T-helper 2 cell treated with Interferon-gamma antibody and Interleukin-4, amounts not matched to agents 100 ng/mL and 5 ng/mL, for 36 hours (primary cell): ENCODE measurements at regions not wholly inside any gene's neighbourhood (a gene's known extent, or its start where the extent isn't known, plus 50 kb on each side); places are given as distances from the start of the nearest gene placed in this dataset.
"Not testable (repeated sequence)": the region's sequence is repeated elsewhere in the genome, so short reads cannot be mapped to it uniquely, and the experiment has no call there.

ENCODE experiments used
- intact Hi-C: fragments of 100-400 bp; cut with micrococcal nuclease; formaldehyde crosslinking; loops from one replicate; pipeline ENCODE4 v1.15.1; 2023

DNA sequence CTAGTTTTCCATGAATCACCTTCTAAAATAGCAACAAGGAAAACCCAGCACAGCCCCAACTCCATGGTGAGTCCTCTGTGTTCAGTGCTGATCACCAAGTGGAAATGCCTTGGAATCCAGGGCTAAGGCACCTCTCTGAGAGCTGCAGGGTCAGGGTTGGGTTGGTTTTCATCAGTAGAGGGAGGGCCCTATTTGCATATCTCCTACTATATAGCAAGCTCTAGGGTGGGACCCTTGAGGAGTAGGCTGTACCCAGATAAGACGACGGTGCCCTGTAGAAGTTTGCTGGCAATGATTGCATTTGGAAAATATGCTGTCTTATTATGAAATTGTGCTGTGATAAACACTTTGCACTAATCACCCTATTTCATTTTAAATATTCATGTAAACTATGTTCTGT lies 1011.8 kb downstream of the TMEM121 start:
- intact Hi-C loops: no loop called here

DNA sequence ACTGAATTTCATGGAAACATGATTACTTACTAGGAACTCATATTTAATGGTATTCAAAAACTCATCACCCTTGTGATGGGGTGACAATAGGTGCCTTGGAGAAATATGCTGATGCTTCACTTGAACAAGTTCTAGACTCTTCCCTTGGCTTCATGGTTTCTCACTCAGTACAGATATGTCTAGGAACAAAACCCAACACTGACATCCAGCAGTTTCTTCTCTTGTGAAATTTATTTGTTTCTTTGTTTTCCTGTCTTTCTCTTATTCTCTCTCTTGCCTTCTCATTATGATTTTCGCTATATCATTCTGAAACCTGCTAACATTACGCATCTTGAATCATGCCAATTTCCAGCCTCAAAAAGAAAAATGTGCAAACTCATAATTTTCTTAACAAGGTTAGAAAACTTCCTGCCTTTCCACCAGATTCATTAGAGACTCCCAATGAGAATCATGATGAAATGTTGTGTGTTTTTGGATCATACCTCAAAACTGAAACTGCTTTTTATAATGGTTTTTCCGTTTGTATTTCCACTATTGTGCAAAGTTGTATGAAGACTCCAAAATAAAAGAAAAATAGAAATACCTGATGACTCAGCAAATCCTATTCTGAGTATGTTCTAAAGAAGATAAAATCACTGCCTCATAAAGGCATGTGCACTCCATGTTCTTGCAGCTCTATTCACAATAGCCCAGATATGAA lies 1021.5 kb downstream of the TMEM121 start:
- intact Hi-C loops: no loop called here

GRCh38 chr14:106549064-106549463 lies 1022.7 kb downstream of the TMEM121 start:
- intact Hi-C loops: no loop called here

DNA sequence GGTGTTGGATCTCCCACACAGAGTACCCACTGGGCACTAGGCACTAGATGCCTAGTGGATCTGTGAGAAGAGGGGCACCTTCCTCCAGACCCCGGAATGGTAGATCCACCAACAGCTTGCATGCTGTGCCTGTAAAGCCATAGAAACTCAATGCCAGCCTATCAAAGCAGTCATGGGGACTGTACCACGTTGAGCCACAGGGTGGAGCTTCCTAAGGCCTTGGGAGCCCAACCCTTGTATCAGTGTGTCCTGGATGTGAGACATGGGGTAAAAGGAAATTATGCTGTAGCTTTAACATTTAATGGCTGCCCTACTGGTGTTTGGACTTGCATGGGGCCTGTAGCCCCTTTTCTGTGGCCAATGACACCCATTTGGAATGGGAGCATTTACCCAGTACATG lies 1024.9 kb downstream of the TMEM121 start:
- intact Hi-C loops: no loop called here

GRCh38 chr14:106556211-106556610 lies 1029.8 kb downstream of the TMEM121 start:
- intact Hi-C loops: not testable (repeated sequence)

GRCh38 chr14:106556665-106557289 lies 1030.4 kb downstream of the TMEM121 start:
- intact Hi-C loops: no loop called here

- intact Hi-C loops: no loop called here
Observed at GRCh38 chr14:106562451-106562850, 1036.1 kb downstream of the TMEM121 start.

DNA sequence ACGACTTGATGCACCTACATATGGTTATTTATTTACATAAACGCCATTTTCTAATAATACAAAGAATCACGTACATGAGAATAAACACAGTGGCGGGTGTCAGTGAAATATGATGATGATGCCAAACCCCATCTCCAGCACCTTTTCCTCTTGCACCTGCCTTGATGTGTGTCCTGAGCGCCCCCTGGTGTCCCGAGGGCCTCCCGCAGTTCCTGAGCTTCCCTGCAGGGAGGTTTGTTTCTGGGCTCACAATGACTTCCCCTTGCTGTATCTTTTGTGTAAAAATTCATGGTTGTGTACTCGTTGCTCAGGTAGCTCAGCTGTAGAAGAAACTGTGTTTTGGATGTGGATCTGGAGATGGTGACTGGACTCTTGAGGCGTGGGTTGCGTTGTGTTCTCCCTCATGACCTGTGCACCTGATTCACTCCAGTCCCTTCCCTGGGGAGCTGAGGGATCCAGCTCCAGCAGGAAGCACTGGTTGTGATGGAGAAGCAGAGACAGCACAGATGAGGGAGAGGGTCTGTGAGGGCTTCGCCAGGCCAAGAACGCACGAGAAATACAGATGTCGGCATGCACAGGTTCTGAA lies 1037.8 kb downstream of the TMEM121 start:
- intact Hi-C loops: no loop called here

DNA sequence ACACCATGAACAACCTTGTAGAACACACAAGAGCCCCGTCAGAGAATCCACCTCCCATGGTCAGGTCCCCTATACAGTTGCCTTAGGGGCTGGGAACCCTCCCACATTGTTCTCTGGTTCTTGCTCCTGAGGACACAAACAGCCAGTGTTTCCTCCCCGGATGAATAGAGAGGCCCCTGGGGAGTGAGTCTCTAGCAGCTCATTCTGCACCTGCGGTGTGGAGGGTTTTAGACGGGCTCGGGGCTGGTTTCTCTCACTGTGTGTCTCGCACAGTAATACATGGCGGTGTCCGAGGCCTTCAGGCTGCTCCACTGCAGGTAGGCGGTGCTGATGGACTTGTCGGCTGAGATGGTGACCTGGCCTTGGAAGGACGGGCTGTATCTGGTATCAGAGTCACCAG lies 1052.1 kb downstream of the TMEM121 start:
- intact Hi-C loops: no loop called here

DNA sequence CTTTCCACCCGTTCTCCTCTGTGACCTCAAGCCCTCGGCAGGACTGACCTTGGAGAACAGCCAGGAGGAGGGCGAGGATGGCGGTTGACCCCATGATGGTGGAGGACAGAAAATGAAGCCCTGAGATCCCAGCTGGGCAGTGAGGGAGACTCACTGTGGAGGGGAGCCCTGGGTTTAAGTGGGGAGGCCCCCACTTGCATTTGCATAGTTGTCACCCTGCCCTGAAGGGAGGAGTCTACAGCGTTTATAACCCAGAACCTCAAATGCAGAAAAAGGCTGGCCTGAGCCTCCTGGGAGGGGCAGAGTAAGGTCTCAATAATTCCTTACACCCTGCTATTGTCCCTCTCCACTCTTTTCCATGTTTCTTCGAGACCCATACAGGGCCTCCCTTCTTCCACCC lies 1052.7 kb downstream of the TMEM121 start:
- intact Hi-C loops: no loop called here

- intact Hi-C loops: no loop called here
Observed at GRCh38 chr14:106585692-106586091, 1059.3 kb downstream of the TMEM121 start.

DNA sequence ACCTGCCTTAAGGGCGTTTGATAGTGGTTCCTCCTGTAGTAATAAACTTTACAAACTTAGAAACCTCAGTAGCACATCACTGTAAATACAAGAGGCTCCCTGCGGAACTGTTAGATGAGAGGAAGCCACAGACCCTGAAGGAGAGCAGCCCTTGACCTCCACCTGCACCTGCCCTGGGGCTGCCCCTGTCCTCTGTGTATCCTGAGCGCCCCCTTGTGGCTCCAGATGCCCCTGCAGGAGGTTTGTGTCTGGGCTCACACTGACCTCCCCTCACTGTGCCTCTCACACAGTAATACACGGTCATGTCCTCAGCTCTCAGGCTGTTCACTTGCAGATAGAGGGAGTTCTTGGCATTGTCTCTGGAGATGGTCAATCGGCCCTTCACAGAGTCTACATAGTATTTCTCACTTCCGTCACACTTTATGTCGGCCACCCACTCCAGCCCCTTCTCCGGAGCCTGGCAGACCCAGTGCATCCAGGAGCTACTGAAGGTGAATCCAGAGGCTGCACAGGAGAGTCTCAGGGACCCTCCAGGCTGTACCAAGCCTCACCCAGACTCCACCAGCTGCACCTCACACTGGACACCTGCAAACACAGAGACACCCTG lies 1059.8 kb downstream of the TMEM121 start:
- intact Hi-C loops: no loop called here

GRCh38 chr14:106591539-106591938 lies 1065.2 kb downstream of the TMEM121 start:
- intact Hi-C loops: not testable (repeated sequence)

DNA sequence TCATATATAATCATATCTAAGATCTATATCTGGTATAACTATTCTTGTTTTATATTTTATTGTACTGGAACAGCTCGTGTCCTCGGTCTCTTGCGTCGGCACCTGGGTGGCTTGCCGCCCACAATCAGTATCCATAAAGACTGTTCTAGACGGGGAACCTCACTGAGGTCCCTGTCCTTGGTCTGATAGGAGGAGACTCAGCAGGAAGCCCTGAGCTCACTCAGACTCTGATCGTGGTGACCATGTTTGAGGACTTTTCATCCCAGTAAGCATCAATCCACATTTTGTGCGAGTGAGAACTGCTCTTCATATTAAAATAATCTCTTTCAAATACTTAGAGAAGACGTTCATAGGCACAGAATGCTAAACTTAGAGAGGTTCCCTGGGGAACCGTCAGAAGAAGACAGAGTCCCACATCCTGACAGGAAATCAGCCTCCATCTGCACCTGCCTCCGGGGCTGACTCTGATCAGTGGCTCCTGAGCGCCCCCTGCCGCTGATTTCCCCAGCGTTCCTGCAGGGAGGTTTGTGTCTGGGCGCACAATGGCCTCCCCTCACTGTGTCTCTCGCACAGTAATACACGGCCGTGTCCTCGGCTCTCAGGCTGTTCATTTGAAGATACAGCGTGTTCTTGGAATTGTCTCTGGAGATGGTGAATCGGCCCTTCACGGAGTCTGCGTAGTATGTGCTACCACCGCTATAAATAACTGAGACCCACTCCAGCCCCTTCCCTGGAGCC lies 1065.9 kb downstream of the TMEM121 start:
- intact Hi-C loops: not testable (repeated sequence)

- intact Hi-C loops: no loop called here
Observed at GRCh38 chr14:106599209-106599608, 1072.8 kb downstream of the TMEM121 start.

DNA sequence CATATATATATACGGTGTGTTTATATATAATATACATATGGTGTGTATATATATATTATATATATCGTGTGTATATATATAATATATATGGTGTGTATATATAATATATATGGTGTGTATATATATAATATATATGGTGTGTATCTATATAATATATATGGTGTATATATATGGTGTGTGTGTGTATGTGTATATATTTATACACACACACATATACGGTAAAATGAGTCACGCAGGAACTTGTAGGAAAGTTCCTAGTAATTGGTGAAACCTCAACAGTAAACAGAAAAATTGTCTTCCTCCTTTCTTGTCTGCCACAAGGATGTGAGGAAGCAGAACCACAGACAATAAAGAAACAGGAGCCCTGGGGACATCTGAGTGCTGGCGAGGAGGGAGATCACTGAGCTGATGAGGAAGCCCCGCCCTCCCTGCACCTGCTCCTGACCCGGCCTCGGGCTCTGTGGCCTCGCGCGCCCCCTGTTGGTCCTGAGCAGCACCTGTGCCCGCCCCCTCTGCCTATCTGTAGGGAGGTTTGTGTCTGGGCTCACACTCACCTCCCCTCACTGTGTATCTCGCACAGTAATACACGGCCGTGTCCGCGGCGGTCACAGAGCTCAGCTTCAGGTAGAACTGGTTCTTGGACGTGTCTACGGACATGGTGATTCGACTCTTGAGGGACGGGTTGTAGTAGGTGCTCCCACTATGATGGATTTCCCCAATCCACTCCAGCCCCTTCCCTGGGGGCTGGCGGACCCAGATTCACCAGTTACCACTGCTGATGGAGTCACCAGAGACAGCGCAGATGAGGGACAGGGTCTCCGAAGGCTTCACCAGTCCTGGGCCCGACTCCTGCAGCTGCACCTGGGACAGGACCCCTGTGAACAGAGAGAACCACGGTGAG lies 1079.4 kb downstream of the TMEM121 start:
- intact Hi-C loops: no loop called here

- intact Hi-C loops: no loop called here
Observed at GRCh38 chr14:106606936-106607335, 1080.6 kb downstream of the TMEM121 start.

DNA sequence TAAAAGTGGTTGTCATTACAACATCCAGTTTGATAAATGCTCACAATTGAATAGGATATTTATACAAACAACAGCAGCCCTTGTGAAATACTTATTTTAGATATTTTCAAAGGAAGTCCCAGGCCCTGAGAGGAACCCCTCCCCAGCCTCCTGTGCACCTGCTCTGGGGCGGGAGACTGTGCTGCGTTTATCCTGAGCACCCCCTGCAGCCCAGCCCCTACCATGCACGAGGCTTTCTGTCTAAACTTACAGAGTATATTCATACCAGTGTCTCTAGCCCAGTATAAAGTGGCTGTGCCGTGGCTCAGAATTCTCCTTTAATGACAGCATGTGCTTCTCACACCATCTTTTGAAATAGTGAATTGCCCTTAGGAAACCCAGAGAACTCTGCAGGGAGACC lies 1084.3 kb downstream of the TMEM121 start:
- intact Hi-C loops: no loop called here

DNA sequence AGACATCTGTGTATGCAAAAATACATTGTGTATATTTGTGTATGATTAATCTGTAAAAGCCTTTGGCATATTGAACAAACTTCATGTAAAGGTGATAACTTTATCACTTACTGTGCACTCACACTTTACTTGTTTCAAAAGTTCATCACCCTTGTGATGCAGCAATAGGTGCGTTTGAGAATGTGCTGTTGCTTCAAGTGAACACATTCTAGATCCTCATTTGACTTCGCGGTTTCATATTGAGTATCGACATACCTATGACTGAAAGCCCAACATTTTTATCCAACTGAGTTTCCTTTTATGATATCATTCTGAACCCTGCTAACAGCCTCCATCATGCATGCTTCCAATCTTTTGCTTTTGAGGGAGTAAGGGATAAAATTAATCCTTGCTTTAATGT lies 1086.9 kb downstream of the TMEM121 start:
- intact Hi-C loops: no loop called here

DNA sequence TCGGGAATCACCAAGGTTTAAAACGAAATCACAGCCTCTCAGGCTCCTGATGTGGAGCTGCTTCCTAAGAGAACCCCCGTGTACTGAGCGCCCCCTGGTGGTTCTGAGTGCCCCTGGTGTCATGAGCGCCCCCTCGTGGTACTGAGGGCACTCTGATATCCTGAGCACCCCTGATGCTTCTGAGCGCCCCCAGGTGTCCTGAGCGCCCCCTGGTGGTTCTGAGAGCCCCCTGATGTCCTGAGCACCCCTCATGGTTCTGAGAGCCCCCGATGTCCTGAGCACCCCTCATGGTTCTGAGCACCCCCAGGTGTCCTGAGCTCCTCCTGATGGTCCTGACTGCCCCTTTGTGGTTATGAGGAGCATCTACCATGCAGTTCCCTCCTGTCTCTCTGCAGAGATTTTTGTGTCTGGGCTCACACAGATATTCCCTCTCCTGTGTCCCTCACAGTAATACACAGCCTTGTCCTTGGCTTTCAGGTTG lies 1092.1 kb downstream of the TMEM121 start:
- intact Hi-C loops: not testable (repeated sequence)

GRCh38 chr14:106619606-106620005 lies 1093.2 kb downstream of the TMEM121 start:
- intact Hi-C loops: no loop called here
